ENCODE measurements at regions not wholly inside any gene's neighbourhood (a gene's known extent, or its start where the extent isn't known, plus 50 kb on each side); places are given as distances from the start of the nearest gene placed in this dataset.

DNA sequence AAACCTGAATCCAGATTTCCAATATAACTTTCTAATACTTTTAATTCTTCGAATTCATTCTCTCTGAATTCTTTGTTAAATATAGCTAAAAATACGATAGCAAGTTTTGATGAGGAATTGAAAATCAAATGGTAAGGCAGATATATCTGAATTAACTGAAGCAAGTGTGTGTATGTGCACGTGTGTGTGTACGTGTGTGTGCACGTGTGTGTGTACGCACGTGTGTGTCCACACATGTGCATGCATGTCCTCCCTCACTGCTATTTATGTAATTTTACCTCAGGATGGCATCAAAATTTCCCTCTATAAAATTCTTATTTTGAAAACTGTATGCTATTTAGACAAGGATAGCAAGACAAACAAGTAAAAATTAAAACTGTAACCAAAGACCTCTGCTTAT lies 961.3 kb upstream of the CNTN5 start:
- RAD21 ChIA-PET (ENCODE audit: unreplicated experiment): no interaction called here
- no peak overlapping the region for H3K27ac ChIP-seq (ENCODE audit: control insufficient read depth, insufficient read depth)
- intact Hi-C loops (cut with micrococcal nuclease; ENCODE audit: unreplicated experiment): no loop called here
- H3K4me1 ChIP-seq (ENCODE audit: control insufficient read depth, insufficient read depth, low read length): no peaks in the 10 kb centered on the region
- BruUV-seq (replicated peaks): no TSS peak
- no peak overlapping the region for H2AFZ ChIP-seq (ENCODE audit: control insufficient read depth, low read depth, low read length)
- CTCF ChIA-PET: no interaction called here
- SMC1A ChIA-PET (ENCODE audit: uncharacterized antibody, unreplicated experiment): no interaction called here
- no peaks in the 10 kb centered on the region for H4K20me1 ChIP-seq (ENCODE audit: control insufficient read depth, insufficient read depth)
- no peak for DNase-seq (ENCODE audit: low read depth, low spot score)
- no peaks in the 10 kb centered on the region for H3K9me3 ChIP-seq (replicated peaks; ENCODE audit: control insufficient read depth, insufficient read depth, low read length)
- in situ Hi-C loops (cut with MboI): no loop called here
- FAIRE-seq: no peak
- POLR2A ChIA-PET: no interaction called here
- no peak overlapping the region for H3K4me3 ChIP-seq
- no peaks in the 10 kb centered on the region for H3K79me2 ChIP-seq (ENCODE audit: control insufficient read depth, insufficient read depth, low read length)
- WGBS (ENCODE audit: insufficient coverage, insufficient replicate concordance, low lambda C conversion rate, missing lambda C conversion rate): 18% methylated on average over 7 of the region's 7 CpGs
- H3K4me2 ChIP-seq (ENCODE audit: control insufficient read depth, insufficient read depth): no peak overlapping the region
- no peak for ATAC-seq
- TF ChIP-seq EP300 (IDR thresholded peaks at IDR 0.05; ENCODE audit: borderline replicate concordance in 1 of 2, control insufficient read depth in 1 of 2, low read depth in 2 of 2, low read length in 2 of 2) (no peak), CHD2 (IDR thresholded peaks at IDR 0.05; ENCODE audit: borderline replicate concordance, low read depth, low read length) (no peak)
- no peaks in the 10 kb centered on the region for H3K27me3 ChIP-seq (replicated peaks in 1 of 2; ENCODE audit: control insufficient read depth in 2 of 2, insufficient read depth in 2 of 2, low read length in 1 of 2)
- no peaks in the 10 kb centered on the region for H3K36me3 ChIP-seq (ENCODE audit: control insufficient read depth in 2 of 2, insufficient read depth in 2 of 2, low read length in 1 of 2)
- H3K9ac ChIP-seq (ENCODE audit: control insufficient read depth, insufficient read depth, low read length): no peak overlapping the region

DNA sequence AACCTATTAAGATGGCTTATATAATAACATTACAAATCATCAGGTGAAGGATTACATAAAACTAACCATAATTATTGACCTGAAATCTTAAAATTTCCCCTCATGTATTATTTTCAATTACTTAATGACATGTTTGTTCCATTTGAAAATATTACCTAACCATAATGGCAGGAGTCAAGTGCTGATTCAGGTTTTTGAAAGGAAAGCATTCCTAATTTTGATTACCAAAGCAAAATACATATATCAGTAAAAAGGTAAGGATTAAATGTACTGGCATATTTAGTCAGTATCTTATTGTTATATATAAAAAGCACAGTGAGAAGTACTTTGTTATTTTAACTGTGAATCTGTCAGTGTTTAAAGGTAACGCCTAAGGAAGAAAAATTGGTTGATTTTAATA lies 960.0 kb upstream of the CNTN5 start:
- in situ Hi-C loops (cut with MboI) (no loop called here), intact Hi-C loops (cut with micrococcal nuclease; ENCODE audit: unreplicated experiment) (no loop called here)
- H3K79me2 ChIP-seq (ENCODE audit: control insufficient read depth, insufficient read depth, low read length): no peaks in the 10 kb centered on the region
- ChIA-PET CTCF (no interaction called here), RAD21 (ENCODE audit: unreplicated experiment) (no interaction called here), POLR2A (no interaction called here), SMC1A (ENCODE audit: uncharacterized antibody, unreplicated experiment) (no interaction called here)
- WGBS (ENCODE audit: insufficient coverage, insufficient replicate concordance, low lambda C conversion rate, missing lambda C conversion rate): 0% methylated on average over 1 of the region's 1 CpG
- no peak for DNase-seq (ENCODE audit: low read depth, low spot score)
- H3K27me3 ChIP-seq (replicated peaks in 1 of 2; ENCODE audit: control insufficient read depth in 2 of 2, insufficient read depth in 2 of 2, low read length in 1 of 2): no peaks in the 10 kb centered on the region
- no peak overlapping the region for H3K4me3 ChIP-seq
- H2AFZ ChIP-seq (ENCODE audit: control insufficient read depth, low read depth, low read length): no peak overlapping the region
- no peak for TF ChIP-seq ZNF24 (IDR thresholded peaks at IDR 0.05)
- TF ChIP-seq IKZF1 (conservative IDR thresholded peaks at IDR 0.05): no peak
- TF ChIP-seq TARDBP (IDR thresholded peaks at IDR 0.05; ENCODE audit: borderline replicate concordance): no peak
- TF ChIP-seq, protein P1, sequence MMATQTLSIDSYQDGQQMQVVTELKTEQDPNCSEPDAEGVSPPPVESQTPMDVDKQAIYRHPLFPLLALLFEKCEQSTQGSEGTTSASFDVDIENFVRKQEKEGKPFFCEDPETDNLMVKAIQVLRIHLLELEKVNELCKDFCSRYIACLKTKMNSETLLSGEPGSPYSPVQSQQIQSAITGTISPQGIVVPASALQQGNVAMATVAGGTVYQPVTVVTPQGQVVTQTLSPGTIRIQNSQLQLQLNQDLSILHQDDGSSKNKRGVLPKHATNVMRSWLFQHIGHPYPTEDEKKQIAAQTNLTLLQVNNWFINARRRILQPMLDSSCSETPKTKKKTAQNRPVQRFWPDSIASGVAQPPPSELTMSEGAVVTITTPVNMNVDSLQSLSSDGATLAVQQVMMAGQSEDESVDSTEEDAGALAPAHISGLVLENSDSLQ (IDR thresholded peaks at IDR 0.05): no peak
- TF ChIP-seq GABPA (IDR thresholded peaks at IDR 0.05; ENCODE audit: low read depth): no peak
- no peak for TF ChIP-seq MTA2 (IDR thresholded peaks at IDR 0.05; ENCODE audit: low read depth)
- no peak for TF ChIP-seq YBX1 (IDR thresholded peaks at IDR 0.05)
- no peak for TF ChIP-seq SIX5 (IDR thresholded peaks at IDR 0.05; ENCODE audit: low read depth, low read length, severe bottlenecking)
- TF ChIP-seq ZZZ3 (IDR thresholded peaks at IDR 0.05; ENCODE audit: control insufficient read depth, insufficient read length, low read depth): no peak
- no peak for TF ChIP-seq GATAD2B (conservative IDR thresholded peaks at IDR 0.05; ENCODE audit: low read depth)
- TF ChIP-seq, protein P2, sequence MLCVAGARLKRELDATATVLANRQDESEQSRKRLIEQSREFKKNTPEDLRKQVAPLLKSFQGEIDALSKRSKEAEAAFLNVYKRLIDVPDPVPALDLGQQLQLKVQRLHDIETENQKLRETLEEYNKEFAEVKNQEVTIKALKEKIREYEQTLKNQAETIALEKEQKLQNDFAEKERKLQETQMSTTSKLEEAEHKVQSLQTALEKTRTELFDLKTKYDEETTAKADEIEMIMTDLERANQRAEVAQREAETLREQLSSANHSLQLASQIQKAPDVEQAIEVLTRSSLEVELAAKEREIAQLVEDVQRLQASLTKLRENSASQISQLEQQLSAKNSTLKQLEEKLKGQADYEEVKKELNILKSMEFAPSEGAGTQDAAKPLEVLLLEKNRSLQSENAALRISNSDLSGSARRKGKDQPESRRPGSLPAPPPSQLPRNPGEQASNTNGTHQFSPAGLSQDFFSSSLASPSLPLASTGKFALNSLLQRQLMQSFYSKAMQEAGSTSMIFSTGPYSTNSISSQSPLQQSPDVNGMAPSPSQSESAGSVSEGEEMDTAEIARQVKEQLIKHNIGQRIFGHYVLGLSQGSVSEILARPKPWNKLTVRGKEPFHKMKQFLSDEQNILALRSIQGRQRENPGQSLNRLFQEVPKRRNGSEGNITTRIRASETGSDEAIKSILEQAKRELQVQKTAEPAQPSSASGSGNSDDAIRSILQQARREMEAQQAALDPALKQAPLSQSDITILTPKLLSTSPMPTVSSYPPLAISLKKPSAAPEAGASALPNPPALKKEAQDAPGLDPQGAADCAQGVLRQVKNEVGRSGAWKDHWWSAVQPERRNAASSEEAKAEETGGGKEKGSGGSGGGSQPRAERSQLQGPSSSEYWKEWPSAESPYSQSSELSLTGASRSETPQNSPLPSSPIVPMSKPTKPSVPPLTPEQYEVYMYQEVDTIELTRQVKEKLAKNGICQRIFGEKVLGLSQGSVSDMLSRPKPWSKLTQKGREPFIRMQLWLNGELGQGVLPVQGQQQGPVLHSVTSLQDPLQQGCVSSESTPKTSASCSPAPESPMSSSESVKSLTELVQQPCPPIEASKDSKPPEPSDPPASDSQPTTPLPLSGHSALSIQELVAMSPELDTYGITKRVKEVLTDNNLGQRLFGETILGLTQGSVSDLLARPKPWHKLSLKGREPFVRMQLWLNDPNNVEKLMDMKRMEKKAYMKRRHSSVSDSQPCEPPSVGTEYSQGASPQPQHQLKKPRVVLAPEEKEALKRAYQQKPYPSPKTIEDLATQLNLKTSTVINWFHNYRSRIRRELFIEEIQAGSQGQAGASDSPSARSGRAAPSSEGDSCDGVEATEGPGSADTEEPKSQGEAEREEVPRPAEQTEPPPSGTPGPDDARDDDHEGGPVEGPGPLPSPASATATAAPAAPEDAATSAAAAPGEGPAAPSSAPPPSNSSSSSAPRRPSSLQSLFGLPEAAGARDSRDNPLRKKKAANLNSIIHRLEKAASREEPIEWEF (IDR thresholded peaks at IDR 0.05; ENCODE audit: insufficient replicate concordance, low read depth, low read length): no peak
- no peaks in the 10 kb centered on the region for H3K4me1 ChIP-seq (ENCODE audit: control insufficient read depth, insufficient read depth, low read length)
- no peak for FAIRE-seq
- H3K4me2 ChIP-seq (ENCODE audit: control insufficient read depth, insufficient read depth): no peak overlapping the region
- H4K20me1 ChIP-seq (ENCODE audit: control insufficient read depth, insufficient read depth): no peaks in the 10 kb centered on the region
- H3K9me3 ChIP-seq (replicated peaks; ENCODE audit: control insufficient read depth, insufficient read depth, low read length): no peaks in the 10 kb centered on the region
- H3K9ac ChIP-seq (ENCODE audit: control insufficient read depth, insufficient read depth, low read length): no peak overlapping the region
- H3K27ac ChIP-seq (ENCODE audit: control insufficient read depth, insufficient read depth): no peak overlapping the region
- ATAC-seq: no peak
- no TSS peak for BruUV-seq (replicated peaks)
- H3K36me3 ChIP-seq (ENCODE audit: control insufficient read depth in 2 of 2, insufficient read depth in 2 of 2, low read length in 1 of 2): no peaks in the 10 kb centered on the region

Measured in GM12878 (cell line).